ENCODE measurements at regions not wholly inside any gene's neighbourhood (a gene's known extent, or its start where the extent isn't known, plus 50 kb on each side); places are given as distances from the start of the nearest gene placed in this dataset.

DNA sequence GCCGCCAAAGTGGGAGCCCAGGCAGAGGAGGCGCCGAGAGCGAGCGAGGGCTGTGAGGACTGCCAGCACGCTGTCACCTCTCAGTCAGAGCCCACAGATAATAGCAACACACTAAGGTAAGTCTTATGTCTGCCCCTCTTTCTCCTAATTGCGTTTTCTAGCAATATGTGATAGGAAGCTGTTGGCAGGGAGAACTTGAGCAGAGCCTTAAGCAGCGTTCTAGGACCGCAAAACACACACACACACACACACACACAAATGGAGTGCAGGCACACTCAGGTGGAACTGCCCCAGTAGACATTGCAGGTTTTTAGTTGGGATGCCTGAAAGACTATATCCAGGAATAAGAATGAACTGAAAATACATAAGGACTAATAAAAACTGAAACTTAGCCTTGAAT is 1188.5 kb downstream of the NXPH1 start:
- no peaks in the 10 kb centered on the region for H3K4me1 ChIP-seq
- TF ChIP-seq, protein P1, sequence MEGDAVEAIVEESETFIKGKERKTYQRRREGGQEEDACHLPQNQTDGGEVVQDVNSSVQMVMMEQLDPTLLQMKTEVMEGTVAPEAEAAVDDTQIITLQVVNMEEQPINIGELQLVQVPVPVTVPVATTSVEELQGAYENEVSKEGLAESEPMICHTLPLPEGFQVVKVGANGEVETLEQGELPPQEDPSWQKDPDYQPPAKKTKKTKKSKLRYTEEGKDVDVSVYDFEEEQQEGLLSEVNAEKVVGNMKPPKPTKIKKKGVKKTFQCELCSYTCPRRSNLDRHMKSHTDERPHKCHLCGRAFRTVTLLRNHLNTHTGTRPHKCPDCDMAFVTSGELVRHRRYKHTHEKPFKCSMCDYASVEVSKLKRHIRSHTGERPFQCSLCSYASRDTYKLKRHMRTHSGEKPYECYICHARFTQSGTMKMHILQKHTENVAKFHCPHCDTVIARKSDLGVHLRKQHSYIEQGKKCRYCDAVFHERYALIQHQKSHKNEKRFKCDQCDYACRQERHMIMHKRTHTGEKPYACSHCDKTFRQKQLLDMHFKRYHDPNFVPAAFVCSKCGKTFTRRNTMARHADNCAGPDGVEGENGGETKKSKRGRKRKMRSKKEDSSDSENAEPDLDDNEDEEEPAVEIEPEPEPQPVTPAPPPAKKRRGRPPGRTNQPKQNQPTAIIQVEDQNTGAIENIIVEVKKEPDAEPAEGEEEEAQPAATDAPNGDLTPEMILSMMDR (IDR thresholded peaks at IDR 0.05) = no peak
- H3K36me3 ChIP-seq = no peaks in the 10 kb centered on the region
- intact Hi-C loops (cut with DNase I) = no loop called here
- H3K9me3 ChIP-seq = no peaks in the 10 kb centered on the region
- no peak for ATAC-seq
- no peak overlapping the region for H3K4me3 ChIP-seq
- DNase-seq = no peak
- H3K27me3 ChIP-seq = no peaks in the 10 kb centered on the region
- no peak overlapping the region for H3K27ac ChIP-seq

DNA sequence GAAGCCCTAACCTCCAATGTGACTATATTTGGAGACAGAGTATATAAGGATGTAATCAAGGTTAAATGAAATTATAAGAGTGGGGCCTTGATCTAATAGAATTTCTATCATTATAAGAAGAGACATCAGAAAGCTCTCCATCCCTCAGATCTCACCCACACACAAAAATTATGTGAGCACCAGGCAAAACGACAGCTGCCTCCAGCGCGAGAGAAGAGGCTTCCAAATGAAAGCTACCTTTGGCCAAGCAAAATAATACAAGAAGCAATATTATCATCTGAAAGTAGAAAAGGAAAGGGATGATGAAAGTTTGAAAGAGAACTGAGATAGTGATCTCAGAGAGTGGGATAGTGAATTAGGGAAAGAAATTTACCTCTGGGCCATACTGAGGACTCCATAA is 1192.5 kb downstream of the NXPH1 start:
- no peaks in the 10 kb centered on the region for H3K27me3 ChIP-seq
- H3K36me3 ChIP-seq = no peaks in the 10 kb centered on the region
- H3K4me1 ChIP-seq = no peaks in the 10 kb centered on the region
- intact Hi-C loops (cut with DNase I) = no loop called here
- H3K9me3 ChIP-seq = no peaks in the 10 kb centered on the region
- TF ChIP-seq, protein P1 (IDR thresholded peaks at IDR 0.05) = no peak
- no peak overlapping the region for H3K4me3 ChIP-seq
- no peak overlapping the region for H3K27ac ChIP-seq
- ATAC-seq = no peak
- DNase-seq = no peak

DNA sequence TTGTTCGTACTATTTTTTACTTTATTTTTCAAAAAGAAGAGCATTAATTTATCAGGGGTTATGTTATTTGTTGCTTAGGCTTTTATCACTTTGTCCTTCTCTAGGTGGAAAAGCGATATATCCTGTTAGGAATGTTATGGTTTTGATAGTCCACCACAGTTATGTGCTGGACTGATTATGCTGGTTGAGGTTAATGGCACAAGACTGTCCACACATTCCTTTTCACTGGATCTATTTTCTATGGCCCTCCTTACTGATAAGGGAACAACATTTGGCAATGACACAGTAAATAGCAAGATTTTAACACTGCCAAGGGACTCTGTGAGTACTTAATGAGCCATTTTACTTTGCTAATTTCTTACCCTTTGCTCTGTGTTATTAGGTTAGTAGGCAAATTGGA is 1212.3 kb downstream of the NXPH1 start:
- no peak for ATAC-seq
- Histone ChIP-seq H3K36me3 (no peaks in the 10 kb centered on the region), H3K4me3 (no peak overlapping the region), H3K4me1 (no peaks in the 10 kb centered on the region), H3K27me3 (no peaks in the 10 kb centered on the region), H3K27ac (no peak overlapping the region), H3K9me3 (no peaks in the 10 kb centered on the region)
- no peak for DNase-seq
- TF ChIP-seq, protein P1 (IDR thresholded peaks at IDR 0.05) = no peak
- intact Hi-C loops (cut with DNase I) = no loop called here

DNA sequence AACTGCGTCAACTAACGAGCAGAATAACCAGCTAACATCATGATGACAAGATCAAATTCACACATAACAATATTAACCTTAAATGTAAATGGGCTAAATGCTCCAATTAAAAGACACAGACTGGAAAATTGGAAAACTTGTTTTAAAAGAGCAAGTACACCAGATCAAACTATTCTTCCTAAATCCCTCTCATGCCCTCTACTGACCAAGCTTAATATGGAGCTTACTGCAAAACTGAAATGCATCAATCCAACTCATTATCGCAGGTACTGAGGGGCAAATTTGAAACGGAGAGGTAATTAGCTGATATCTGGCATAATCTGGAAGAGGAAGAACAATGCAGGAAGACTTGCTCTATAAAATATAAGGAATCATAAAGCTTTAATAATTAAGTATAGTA is 1223.8 kb downstream of the NXPH1 start:
- intact Hi-C loops (cut with DNase I) = no loop called here
- no peak for DNase-seq
- no peak overlapping the region for H3K4me3 ChIP-seq
- H3K27ac ChIP-seq = no peak overlapping the region
- H3K9me3 ChIP-seq = peaks cover 6% of the 10 kb centered on the region
- no peaks in the 10 kb centered on the region for H3K4me1 ChIP-seq
- H3K36me3 ChIP-seq = no peaks in the 10 kb centered on the region
- no peaks in the 10 kb centered on the region for H3K27me3 ChIP-seq
- ATAC-seq = no peak
- TF ChIP-seq, protein P1 (IDR thresholded peaks at IDR 0.05) = no peak

DNA sequence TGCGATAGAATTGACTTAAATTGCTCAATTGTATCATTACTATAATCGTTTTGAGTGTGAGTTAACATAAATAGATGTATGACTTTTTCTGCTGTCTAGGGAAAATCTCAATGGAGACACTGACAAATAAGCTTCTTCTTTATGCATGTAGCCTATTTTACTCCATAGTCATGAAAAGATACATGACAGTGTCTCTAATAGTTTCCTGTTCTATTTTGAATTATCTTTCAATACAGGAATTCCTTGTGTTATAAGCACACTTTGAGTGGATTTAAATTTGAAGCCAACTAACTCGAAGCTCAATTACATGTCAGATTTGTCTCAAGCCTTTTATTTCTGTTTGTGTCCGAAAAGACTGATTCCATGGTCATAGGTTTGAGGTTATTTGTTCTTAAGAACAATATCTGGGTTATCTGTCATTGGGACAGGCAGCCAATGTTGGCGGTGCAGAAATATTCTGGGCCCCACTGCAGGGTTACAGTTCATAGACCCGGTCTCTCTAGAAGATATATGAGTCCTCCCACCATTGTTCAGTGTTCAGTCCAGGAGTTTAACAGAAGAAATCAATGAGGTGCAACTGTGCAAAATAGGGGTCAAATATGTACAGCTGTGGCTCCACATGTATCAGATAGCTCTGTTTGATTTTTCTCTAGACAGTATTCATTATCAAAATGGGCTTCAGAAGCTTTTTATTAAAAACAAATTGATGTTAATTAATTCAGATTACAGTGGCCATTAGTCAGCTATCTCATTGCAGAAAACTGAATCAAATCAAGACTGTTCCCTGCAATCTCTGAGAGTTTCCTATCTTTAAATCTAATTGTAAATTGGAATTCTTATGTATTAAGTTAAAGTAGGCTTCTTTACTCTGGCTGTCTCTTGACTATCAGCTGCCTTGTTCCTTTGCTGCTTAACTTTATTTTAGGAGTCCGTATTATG is 1238.8 kb downstream of the NXPH1 start:
- H3K9me3 ChIP-seq = no peaks in the 10 kb centered on the region
- no peak overlapping the region for H3K4me3 ChIP-seq
- no peaks in the 10 kb centered on the region for H3K4me1 ChIP-seq
- no peaks in the 10 kb centered on the region for H3K36me3 ChIP-seq
- no peak overlapping the region for H3K27ac ChIP-seq
- TF ChIP-seq, protein P1 (IDR thresholded peaks at IDR 0.05) = no peak
- no peaks in the 10 kb centered on the region for H3K27me3 ChIP-seq
- intact Hi-C loops (cut with DNase I) = no loop called here
- ATAC-seq (no peak), DNase-seq (no peak)

Measured in upper lobe of right lung (tissue), 1 donor.